DOHH2 (cell line): ENCODE measurements at regions not wholly inside any gene's neighbourhood (a gene's known extent, or its start where the extent isn't known, plus 50 kb on each side); places are given as distances from the start of the nearest gene placed in this dataset.

Experiments used
- EZH2phosphoT487 ChIP-seq: fragments of 200-600 bp; sonication (generic); IDR thresholded peaks from 2 replicates; pipeline ENCODE4 v1.6.1; 2017; ENCODE audit warnings: borderline replicate concordance, mild to moderate bottlenecking, antibody characterized with exemption, low read length, moderate library complexity, mixed read lengths
- TF ChIP-seq, protein P1 (sequence below): fragments of 200-600 bp; sonication (generic); IDR thresholded peaks from one replicate; pipeline ENCODE4 v1.5.1; 2014; ENCODE audit warnings: antibody characterized with exemption, mild to moderate bottlenecking, low read depth, low read length; ENCODE audit not compliant: poor library complexity, severe bottlenecking

DNA sequence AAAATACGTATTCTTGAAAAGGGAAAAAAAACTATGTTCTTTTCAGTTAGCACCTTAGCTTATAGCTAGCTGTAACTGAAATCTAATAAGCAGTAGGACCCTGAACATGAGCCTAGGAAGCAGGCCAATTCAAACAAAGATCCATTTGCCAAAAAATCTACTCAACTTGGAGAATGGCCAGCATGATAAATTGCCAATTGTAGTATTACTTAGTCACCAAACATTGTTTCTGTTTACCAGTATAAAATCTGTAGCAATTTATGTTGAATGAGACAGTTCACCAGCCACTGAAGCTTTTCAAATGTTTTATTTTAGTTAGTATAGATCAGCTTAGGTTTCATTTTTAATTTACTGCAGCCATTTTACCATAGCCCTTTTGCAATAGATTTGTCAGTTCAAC, 323.6 kb upstream of the DIPK2B start:
- TF ChIP-seq, protein P1, sequence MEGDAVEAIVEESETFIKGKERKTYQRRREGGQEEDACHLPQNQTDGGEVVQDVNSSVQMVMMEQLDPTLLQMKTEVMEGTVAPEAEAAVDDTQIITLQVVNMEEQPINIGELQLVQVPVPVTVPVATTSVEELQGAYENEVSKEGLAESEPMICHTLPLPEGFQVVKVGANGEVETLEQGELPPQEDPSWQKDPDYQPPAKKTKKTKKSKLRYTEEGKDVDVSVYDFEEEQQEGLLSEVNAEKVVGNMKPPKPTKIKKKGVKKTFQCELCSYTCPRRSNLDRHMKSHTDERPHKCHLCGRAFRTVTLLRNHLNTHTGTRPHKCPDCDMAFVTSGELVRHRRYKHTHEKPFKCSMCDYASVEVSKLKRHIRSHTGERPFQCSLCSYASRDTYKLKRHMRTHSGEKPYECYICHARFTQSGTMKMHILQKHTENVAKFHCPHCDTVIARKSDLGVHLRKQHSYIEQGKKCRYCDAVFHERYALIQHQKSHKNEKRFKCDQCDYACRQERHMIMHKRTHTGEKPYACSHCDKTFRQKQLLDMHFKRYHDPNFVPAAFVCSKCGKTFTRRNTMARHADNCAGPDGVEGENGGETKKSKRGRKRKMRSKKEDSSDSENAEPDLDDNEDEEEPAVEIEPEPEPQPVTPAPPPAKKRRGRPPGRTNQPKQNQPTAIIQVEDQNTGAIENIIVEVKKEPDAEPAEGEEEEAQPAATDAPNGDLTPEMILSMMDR: no peak
- TF ChIP-seq EZH2phosphoT487: no peak
